EL (cell line): ENCODE measurements at regions not wholly inside any gene's neighbourhood (a gene's known extent, or its start where the extent isn't known, plus 50 kb on each side); places are given as distances from the start of the nearest gene placed in this dataset.

ENCODE experiments used
- DNase-seq: peaks from one replicate; pipeline ENCODE4 v3.0.0-alpha.2; 2016

- no peak for DNase-seq
Observed at GRCh38 chr2:508121-508520, 169.1 kb downstream of the TMEM18 start.

- DNase-seq, result no peak
Observed at GRCh38 chr2:506866-507265, 170.3 kb downstream of the TMEM18 start.

- no peak for DNase-seq
Observed at GRCh38 chr2:506451-506850, 170.8 kb downstream of the TMEM18 start.

GRCh38 chr2:505941-506340 is 171.3 kb downstream of the TMEM18 start:
- DNase-seq, result no peak

DNA sequence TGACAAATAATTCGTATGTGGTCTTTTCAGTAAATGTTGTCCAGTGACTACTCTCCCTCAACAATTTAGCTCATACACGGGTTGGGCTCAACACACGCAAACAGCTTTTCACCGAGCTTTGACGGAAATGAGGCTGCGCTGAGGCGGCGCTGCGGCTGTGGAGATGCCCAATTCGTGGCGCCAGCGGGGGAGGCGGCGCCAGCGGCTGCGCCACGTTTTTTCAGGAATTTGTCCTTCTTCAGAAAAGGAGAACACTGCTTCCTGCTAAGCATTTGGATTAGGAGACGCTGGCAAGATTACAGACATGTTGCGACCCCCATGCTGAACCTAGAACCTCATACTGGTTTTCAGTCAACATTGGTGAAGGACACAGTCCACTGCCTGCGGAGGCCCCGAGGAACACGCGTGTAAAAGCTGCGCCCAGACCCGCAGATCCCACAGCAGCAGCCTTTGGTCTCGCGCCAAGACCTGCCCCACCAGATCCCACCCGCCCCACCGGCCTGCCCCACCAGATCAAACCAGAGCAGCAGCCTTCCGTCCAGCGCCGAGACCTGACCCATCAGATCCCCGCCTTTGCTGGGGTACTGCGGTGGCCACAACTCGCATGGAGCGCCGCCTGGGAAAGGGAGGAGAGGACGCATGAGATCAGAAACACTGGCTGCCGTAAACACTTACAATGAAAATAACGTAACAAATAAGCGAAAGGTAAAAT is 173.8 kb downstream of the TMEM18 start:
- DNase-seq, result no peak

DNA sequence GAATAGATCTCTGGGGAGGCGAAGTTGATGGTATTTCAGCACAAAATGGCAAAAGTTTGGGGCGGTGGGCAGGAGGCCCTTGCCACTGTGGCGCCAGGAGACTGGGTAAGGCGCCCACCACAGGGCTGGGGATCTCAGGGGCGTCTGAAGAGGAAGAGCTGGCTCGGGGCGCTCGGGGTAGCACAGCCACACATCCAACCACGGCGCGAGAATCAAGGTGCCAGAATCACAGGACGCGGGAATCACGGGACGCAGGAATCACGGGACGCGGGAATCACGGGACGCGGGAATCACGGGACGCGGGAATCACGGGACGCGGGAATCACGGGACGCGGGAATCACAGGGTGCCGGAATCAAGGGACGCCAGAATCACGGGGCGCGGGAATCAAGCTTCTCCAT is 174.4 kb downstream of the TMEM18 start:
- DNase-seq, result no peak

DNA sequence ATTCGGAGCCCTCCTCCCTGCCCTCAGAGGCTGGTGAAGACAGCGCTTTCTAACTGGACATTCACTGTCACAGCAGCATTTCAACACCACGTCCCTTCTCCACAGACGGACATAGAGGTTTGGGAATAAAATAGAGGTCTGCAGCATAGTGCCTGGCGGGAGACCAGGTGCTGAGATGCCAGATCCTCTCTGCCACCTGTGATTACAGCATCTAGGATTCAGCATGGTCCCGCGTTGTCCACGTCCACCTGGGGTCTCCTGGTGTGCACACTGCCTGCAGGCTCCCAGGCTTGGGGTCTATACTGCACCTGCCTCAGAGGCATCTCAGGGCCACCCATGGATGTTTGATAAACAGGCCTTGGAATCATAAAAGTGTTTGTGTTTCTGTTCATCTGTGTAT is 175.5 kb downstream of the TMEM18 start:
- DNase-seq, result no peak

- no peak for DNase-seq
Observed at GRCh38 chr2:501130-501529, 176.1 kb downstream of the TMEM18 start.

DNA sequence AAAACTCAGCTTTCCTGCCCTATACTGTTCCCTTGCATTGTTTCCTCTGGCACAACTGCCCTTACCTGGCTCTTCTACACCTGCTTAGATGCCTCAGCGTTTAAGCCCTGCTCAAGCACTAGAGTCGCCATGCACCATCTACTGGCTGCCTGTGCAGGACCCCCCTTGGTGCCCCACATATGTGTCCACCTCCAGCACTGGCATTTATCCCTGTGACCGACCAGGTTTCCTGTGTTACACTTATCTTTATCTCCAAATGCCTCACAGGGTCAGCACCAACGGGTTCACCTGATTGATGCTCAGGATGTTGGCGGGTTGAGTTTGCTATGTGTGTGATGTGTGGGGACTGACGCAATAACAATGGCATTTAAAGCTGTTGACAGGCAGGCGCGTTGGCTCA is 177.5 kb downstream of the TMEM18 start:
- no peak for DNase-seq

GRCh38 chr2:498493-499178 is 178.6 kb downstream of the TMEM18 start:
- DNase-seq, result no peak

- no peak for DNase-seq
Observed at GRCh38 chr2:497770-498492, 179.3 kb downstream of the TMEM18 start.

- DNase-seq, result no peak
Observed at GRCh38 chr2:496729-497128, 180.5 kb downstream of the TMEM18 start.

- DNase-seq, result no peak
Observed at GRCh38 chr2:495745-496275, 181.4 kb downstream of the TMEM18 start.

DNA sequence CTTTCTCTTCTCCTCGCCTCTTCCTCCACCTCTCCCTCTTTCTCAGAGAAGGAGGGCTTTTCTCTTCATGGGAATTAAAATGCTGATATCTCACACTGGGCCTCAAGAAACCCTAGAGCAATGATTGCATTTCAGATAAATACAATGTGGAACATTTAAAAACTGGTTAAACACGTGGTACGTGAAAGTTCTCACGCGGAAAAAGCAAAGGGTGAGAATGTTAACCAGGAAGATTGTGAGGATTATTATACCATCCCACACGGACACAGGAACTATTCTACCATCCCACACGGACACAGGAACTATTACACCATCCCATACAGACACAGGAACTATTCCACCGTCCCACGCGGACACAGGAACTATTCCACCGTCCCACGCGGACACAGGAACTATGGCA is 182.4 kb downstream of the TMEM18 start:
- DNase-seq, result no peak

DNA sequence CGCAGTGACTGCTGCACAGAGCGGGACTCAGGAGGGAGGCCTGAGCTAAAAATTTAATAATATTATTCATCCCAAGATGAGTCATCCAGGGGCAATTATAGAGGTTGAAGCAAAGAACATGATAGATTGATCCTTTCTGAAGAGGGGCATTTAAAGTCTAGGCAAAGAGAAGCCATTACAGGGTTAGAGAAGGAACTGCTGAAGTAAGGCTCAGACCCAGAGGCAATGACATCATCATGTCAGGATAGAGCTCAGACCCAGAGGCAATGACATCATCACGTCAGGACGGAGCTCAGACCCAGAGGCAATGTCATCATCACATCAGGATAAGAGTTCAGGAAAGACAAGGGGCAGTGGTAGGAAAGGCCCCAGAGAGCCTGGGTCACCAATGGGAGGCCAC is 184.0 kb downstream of the TMEM18 start:
- DNase-seq, result no peak

DNA sequence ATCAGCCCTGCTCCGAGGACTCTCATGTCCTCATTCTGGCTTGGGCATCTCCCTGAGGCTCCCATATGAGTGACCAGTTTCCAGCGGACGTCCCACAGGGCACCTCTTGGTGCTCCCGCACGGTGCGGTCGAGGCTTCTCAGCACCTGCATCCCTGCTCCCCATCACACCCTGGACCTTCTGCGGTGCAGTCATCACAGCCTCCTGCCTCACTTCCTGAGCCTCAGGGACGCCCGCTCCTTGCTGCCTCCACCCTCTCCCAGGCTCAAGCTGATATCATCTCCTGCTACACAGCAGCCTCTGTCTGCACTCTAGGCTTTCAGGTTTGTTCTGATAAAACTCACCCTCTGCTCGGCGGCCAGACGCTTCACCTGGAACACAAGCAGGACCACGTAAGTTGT is 185.0 kb downstream of the TMEM18 start:
- DNase-seq, result no peak

DNA sequence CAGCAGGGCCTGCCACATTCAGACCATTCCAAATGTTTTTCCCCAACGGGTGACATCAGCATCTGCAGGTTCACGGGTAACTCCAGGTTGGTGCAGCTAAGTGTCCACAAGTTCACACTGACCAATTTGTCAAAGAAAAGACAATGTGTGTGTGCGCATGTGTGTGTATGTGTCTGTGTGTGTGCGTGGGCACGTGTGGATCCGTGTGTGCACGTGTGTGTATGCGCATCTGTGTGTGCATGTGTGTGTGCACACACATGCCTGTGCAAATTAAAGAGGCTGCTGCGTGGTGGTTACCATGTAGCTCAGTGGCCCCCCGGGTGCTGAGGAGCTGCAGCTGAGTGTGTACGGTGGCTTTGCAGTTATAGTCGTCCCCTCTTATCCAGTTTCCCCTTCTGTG is 187.4 kb downstream of the TMEM18 start:
- DNase-seq, result no peak

GRCh38 chr2:489084-489483 is 188.1 kb downstream of the TMEM18 start:
- DNase-seq, result no peak

GRCh38 chr2:487186-488079 is 189.8 kb downstream of the TMEM18 start:
- no peak for DNase-seq

GRCh38 chr2:486371-486770 is 190.8 kb downstream of the TMEM18 start:
- DNase-seq, result no peak

- no peak for DNase-seq
Observed at GRCh38 chr2:481388-481787, 193.5 kb upstream of the ALKAL2 start.

DNA sequence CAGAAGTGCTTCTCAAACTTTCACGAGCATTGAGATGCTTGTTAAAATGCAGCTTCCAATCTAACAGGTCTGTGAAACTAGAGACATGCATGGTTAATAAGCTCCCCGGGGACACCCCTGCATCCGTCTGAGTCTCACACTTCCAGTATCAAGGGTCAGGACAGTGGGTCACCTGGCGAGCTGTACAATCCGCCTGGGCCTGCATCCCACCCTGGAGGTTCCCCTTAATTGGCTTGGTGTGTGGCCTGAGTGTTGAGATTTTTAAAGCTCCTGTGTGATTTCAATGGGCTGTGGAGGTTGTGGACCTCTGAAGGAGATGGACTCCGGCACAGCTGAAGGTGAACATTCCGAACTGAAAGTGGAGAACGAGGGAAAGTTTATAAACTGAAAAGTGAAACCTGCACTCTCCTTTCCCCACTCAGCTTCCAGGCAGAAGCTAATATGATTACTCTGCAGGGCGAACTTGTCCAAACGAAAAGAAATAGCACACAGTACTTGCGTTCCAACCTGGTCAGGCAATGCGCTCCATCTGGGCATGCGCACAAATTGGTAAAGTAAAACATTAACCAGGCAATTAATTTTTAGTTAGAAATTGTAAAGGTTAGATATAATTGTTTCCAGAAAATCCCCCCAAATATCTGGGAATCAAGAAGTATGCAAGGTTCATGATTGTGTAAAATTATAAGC is 191.7 kb upstream of the ALKAL2 start:
- no peak for DNase-seq
